HL-60/S4 treated with retinoic acid at 250 ng/mL for 4 days and 3 days (cell line): ENCODE measurements at regions not wholly inside any gene's neighbourhood (a gene's known extent, or its start where the extent isn't known, plus 50 kb on each side); places are given as distances from the start of the nearest gene placed in this dataset.

Source experiments
- in situ Hi-C: fragments of 300-500 bp; cut with MboI; formaldehyde crosslinking; loops from 2 replicates; pipeline ENCODE4 v1.7.0; 2022; ENCODE audit warnings: low sequenced_read_pairs

- in situ Hi-C loops = no loop called here
Observed at GRCh38 chr11:82384308-82384707, 349.4 kb downstream of the FAM181B start.

- in situ Hi-C loops = no loop called here
Observed at GRCh38 chr11:82373781-82374542, 359.7 kb downstream of the FAM181B start.

- in situ Hi-C loops = no loop called here
Observed at GRCh38 chr11:82365351-82365750, 368.3 kb downstream of the FAM181B start.

GRCh38 chr11:82356316-82356715, 377.3 kb downstream of the FAM181B start:
- in situ Hi-C loops = no loop called here

- in situ Hi-C loops = no loop called here
Observed at GRCh38 chr11:82355313-82355823, 378.3 kb downstream of the FAM181B start.

GRCh38 chr11:82326853-82327252, 406.8 kb downstream of the FAM181B start:
- in situ Hi-C loops = no loop called here

- in situ Hi-C loops = no loop called here
Observed at GRCh38 chr11:82321206-82321605, 412.5 kb downstream of the FAM181B start.

- in situ Hi-C loops = no loop called here
Observed at GRCh38 chr11:82315093-82315492, 418.6 kb downstream of the FAM181B start.

GRCh38 chr11:82308979-82309378, 424.7 kb downstream of the FAM181B start:
- in situ Hi-C loops = no loop called here

GRCh38 chr11:82305123-82305522, 428.5 kb downstream of the FAM181B start:
- in situ Hi-C loops = no loop called here

- in situ Hi-C loops = no loop called here
Observed at GRCh38 chr11:82303671-82304070, 430.0 kb downstream of the FAM181B start.

GRCh38 chr11:82288471-82288870, 445.2 kb downstream of the FAM181B start:
- in situ Hi-C loops = no loop called here

- in situ Hi-C loops = no loop called here
Observed at GRCh38 chr11:82270870-82271269, 462.8 kb downstream of the FAM181B start.

GRCh38 chr11:82268627-82269026, 465.0 kb downstream of the FAM181B start:
- in situ Hi-C loops = no loop called here

- in situ Hi-C loops = no loop called here
Observed at GRCh38 chr11:82267186-82267585, 466.5 kb downstream of the FAM181B start.

- in situ Hi-C loops = no loop called here
Observed at GRCh38 chr11:82261367-82261766, 472.3 kb downstream of the FAM181B start.

GRCh38 chr11:82250047-82250446, 483.6 kb downstream of the FAM181B start:
- in situ Hi-C loops = no loop called here

- in situ Hi-C loops = loop anchor here (25.0 kb wide), 1 partner anchor 610 kb away; no protein-coding TSS in a partner anchor
Observed at GRCh38 chr11:82246926-82247325, 486.7 kb downstream of the FAM181B start.

- in situ Hi-C loops = loop anchor here (25.0 kb wide), 1 partner anchor 602 kb away; no protein-coding TSS in a partner anchor
Observed at GRCh38 chr11:82239498-82239897, 494.2 kb downstream of the FAM181B start.

GRCh38 chr11:82234256-82234655, 499.4 kb downstream of the FAM181B start:
- in situ Hi-C loops = loop anchor here (25.0 kb wide), 1 partner anchor 597 kb away; no protein-coding TSS in a partner anchor

GRCh38 chr11:82233201-82233600, 500.5 kb downstream of the FAM181B start:
- in situ Hi-C loops = loop anchor here (25.0 kb wide), 1 partner anchor 596 kb away; no protein-coding TSS in a partner anchor

GRCh38 chr11:82229341-82229740, 504.3 kb downstream of the FAM181B start:
- in situ Hi-C loops = loop anchor here (25.0 kb wide), 1 partner anchor 592 kb away; no protein-coding TSS in a partner anchor
